Fibroblast of skin of left quadriceps (primary cell): ENCODE measurements at regions not wholly inside any gene's neighbourhood (a gene's known extent, or its start where the extent isn't known, plus 50 kb on each side); places are given as distances from the start of the nearest gene placed in this dataset.
"Not testable (repeated sequence)": the region's sequence is repeated elsewhere in the genome, so short reads cannot be mapped to it uniquely, and the experiment has no call there.

Experiments used
- DNase-seq, 2 experiments: peaks; one replicate each; pipeline ENCODE4 v3.0.0-alpha.2; 2013; ENCODE audit warnings: low read depth in 2 of 2

GRCh38 chr9:75459311-75459710, 371.0 kb downstream of the OSTF1 start:
- DNase-seq = not testable (repeated sequence)

GRCh38 chr9:75461183-75461582, 372.9 kb downstream of the OSTF1 start:
- DNase-seq = no peak

- DNase-seq = no peak
Observed at GRCh38 chr9:75462866-75463265, 374.6 kb downstream of the OSTF1 start.

- no peak for DNase-seq
Observed at GRCh38 chr9:75463871-75464270, 375.6 kb downstream of the OSTF1 start.

- DNase-seq = no peak
Observed at GRCh38 chr9:75464726-75465125, 376.4 kb downstream of the OSTF1 start.

- DNase-seq = no peak
Observed at GRCh38 chr9:75467142-75467541, 378.8 kb downstream of the OSTF1 start.

GRCh38 chr9:75471549-75472114, 383.3 kb downstream of the OSTF1 start:
- no peak for DNase-seq

- no peak for DNase-seq
Observed at GRCh38 chr9:75482566-75482965, 394.3 kb downstream of the OSTF1 start.

- DNase-seq = no peak
Observed at GRCh38 chr9:75483636-75484035, 395.3 kb downstream of the OSTF1 start.

GRCh38 chr9:75487856-75488718, 399.8 kb downstream of the OSTF1 start:
- no peak for DNase-seq

GRCh38 chr9:75488719-75489110, 400.4 kb downstream of the OSTF1 start:
- no peak for DNase-seq

GRCh38 chr9:75490326-75490725, 400.1 kb upstream of the PCSK5 start:
- DNase-seq = no peak

- DNase-seq = no peak
Observed at GRCh38 chr9:75491533-75491932, 398.9 kb upstream of the PCSK5 start.

GRCh38 chr9:75499812-75500211, 390.7 kb upstream of the PCSK5 start:
- DNase-seq = no peak

GRCh38 chr9:75500479-75500878, 390.0 kb upstream of the PCSK5 start:
- no peak for DNase-seq

- not testable (repeated sequence) for DNase-seq
Observed at GRCh38 chr9:75500940-75501339, 389.5 kb upstream of the PCSK5 start.

GRCh38 chr9:75504721-75505120, 385.8 kb upstream of the PCSK5 start:
- no peak for DNase-seq

- DNase-seq = no peak
Observed at GRCh38 chr9:75505654-75506053, 384.8 kb upstream of the PCSK5 start.

GRCh38 chr9:75529463-75529862, 361.0 kb upstream of the PCSK5 start:
- DNase-seq = no peak

GRCh38 chr9:75531588-75531987, 358.9 kb upstream of the PCSK5 start:
- DNase-seq = no peak

GRCh38 chr9:75532233-75533050, 358.0 kb upstream of the PCSK5 start:
- no peak for DNase-seq

GRCh38 chr9:75539523-75539922, 350.9 kb upstream of the PCSK5 start:
- DNase-seq = no peak

- DNase-seq = no peak
Observed at GRCh38 chr9:75540185-75540584, 350.3 kb upstream of the PCSK5 start.
